Mesenchymal stem cell (in vitro differentiated cells and primary cell): ENCODE measurements at regions not wholly inside any gene's neighbourhood (a gene's known extent, or its start where the extent isn't known, plus 50 kb on each side); places are given as distances from the start of the nearest gene placed in this dataset.

ENCODE experiments used
- DNase-seq: peaks from one replicate; pipeline ENCODE4 v3.0.0-alpha.2; 2013
- H2AFZ ChIP-seq: one replicate; pipeline ENCODE4 v1.6.1; 2013; ENCODE audit warnings: low read depth, mild to moderate bottlenecking, control low read depth, inconsistent platforms, low read length, moderate library complexity
- H2AK5ac ChIP-seq: 2 replicates; pipeline ENCODE4 v1.6.1; 2013; ENCODE audit warnings: low read length, moderate library complexity, mild to moderate bottlenecking, inconsistent platforms; ENCODE audit not compliant: severe bottlenecking
- H2BK120ac ChIP-seq: one replicate; pipeline ENCODE4 v1.6.1; 2013; ENCODE audit warnings: low read depth, mild to moderate bottlenecking, inconsistent platforms, low read length, moderate library complexity
- H2BK12ac ChIP-seq, 2 experiments: one replicate each; pipeline ENCODE4 v1.6.1; 2013; ENCODE audit warnings: inconsistent platforms in 2 of 2, low read length in 2 of 2, mild to moderate bottlenecking in 2 of 2, moderate library complexity in 2 of 2, control low read depth in 1 of 2
- H2BK15ac ChIP-seq: one replicate; pipeline ENCODE4 v1.6.1; 2013; ENCODE audit warnings: mild to moderate bottlenecking, low read depth, inconsistent platforms; ENCODE audit not compliant: poor library complexity, severe bottlenecking
- H2BK5ac ChIP-seq: 2 replicates; pipeline ENCODE4 v1.6.1; 2013; ENCODE audit warnings: low read depth, mild to moderate bottlenecking, low read length, control low read depth, inconsistent platforms; ENCODE audit not compliant: poor library complexity, severe bottlenecking
- H3K14ac ChIP-seq, 2 experiments: one replicate each; pipeline ENCODE4 v1.6.1; 2013; ENCODE audit warnings: inconsistent platforms in 2 of 2, low read length in 2 of 2, control low read depth in 1 of 2, mild to moderate bottlenecking in 1 of 2, moderate library complexity in 1 of 2
- H3K18ac ChIP-seq, 2 experiments: one replicate each; pipeline ENCODE4 v1.6.1; 2013; ENCODE audit warnings: inconsistent platforms in 2 of 2, low read length in 2 of 2, control low read depth in 1 of 2, low read depth in 1 of 2, mild to moderate bottlenecking in 1 of 2
- H3K23ac ChIP-seq, 2 experiments: one replicate each; pipeline ENCODE4 v1.6.1; 2013; ENCODE audit warnings: inconsistent platforms in 2 of 2, low read length in 2 of 2, mild to moderate bottlenecking in 2 of 2, moderate library complexity in 2 of 2, control low read depth in 1 of 2
- H3K27ac ChIP-seq: 2 replicates; pipeline ENCODE4 v1.5.1; 2013; ENCODE audit warnings: mild to moderate bottlenecking, moderate library complexity, low read length, control low read depth, inconsistent platforms; ENCODE audit not compliant: poor library complexity, severe bottlenecking
- H3K27me3 ChIP-seq, 2 experiments: 2 replicates each; pipeline versions ENCODE4 v1.6.1 to v1.7.0; 2013; ENCODE audit warnings: low read length in 2 of 2, mild to moderate bottlenecking in 2 of 2, moderate library complexity in 2 of 2, control low read depth in 1 of 2, inconsistent platforms in 1 of 2; ENCODE audit not compliant: control insufficient read depth in 1 of 2, insufficient read depth in 1 of 2
- H3K36me3 ChIP-seq, 2 experiments: 2 replicates each; pipeline versions ENCODE4 v1.6.1 to v1.7.0; 2013; ENCODE audit warnings: low read length in 2 of 2, control low read depth in 1 of 2, inconsistent platforms in 1 of 2, low read depth in 1 of 2, mild to moderate bottlenecking in 1 of 2; ENCODE audit not compliant: insufficient read depth in 2 of 2, control insufficient read depth in 1 of 2
- H3K4ac ChIP-seq, 2 experiments: one replicate each; pipeline ENCODE4 v1.6.1; 2013; ENCODE audit warnings: inconsistent platforms in 2 of 2, low read length in 2 of 2, mild to moderate bottlenecking in 2 of 2, moderate library complexity in 2 of 2, control low read depth in 1 of 2, low read depth in 1 of 2
- H3K4me1 ChIP-seq: 2 replicates; pipeline ENCODE4 v1.6.1; 2013; ENCODE audit warnings: low read depth, low read length, control low read depth; ENCODE audit not compliant: control insufficient read depth, insufficient read depth
- H3K4me2 ChIP-seq: 2 replicates; pipeline ENCODE4 v1.6.1; 2013; ENCODE audit warnings: low read length, mild to moderate bottlenecking, inconsistent platforms; ENCODE audit not compliant: poor library complexity, severe bottlenecking
- H3K4me3 ChIP-seq, 2 experiments: 2 replicates each; pipeline versions ENCODE4 v1.5.1 to v1.7.0; 2013; ENCODE audit warnings: low read length in 2 of 2, mild to moderate bottlenecking in 2 of 2, control low read depth in 1 of 2, low read depth in 1 of 2; ENCODE audit not compliant: insufficient read depth in 1 of 2
- H3K79me1 ChIP-seq: replicated peaks from 2 replicates; pipeline ENCODE4 v1.6.1; 2013; ENCODE audit warnings: mild to moderate bottlenecking, control low read depth, low read length, inconsistent platforms; ENCODE audit not compliant: poor library complexity, severe bottlenecking
- H3K9ac ChIP-seq: 2 replicates; pipeline ENCODE4 v1.7.0; 2013; ENCODE audit warnings: mild to moderate bottlenecking, low read length, moderate library complexity
- H3K9me3 ChIP-seq: 2 replicates; pipeline ENCODE4 v1.7.0; 2013; ENCODE audit warnings: mild to moderate bottlenecking, low read length; ENCODE audit not compliant: control insufficient read depth
- H4K8ac ChIP-seq: one replicate; pipeline ENCODE4 v1.6.1; 2013; ENCODE audit warnings: inconsistent platforms, mild to moderate bottlenecking, low read length, moderate library complexity
- H4K91ac ChIP-seq: one replicate; pipeline ENCODE4 v1.6.1; 2013; ENCODE audit warnings: mild to moderate bottlenecking, low read length, inconsistent platforms
- whole genome bisulfite sequencing: methylation state at CpG from one replicate; pipeline ENCODE4 v1.1.7; 2013; ENCODE audit warnings: mixed read lengths; 5-methylcytosine and 5-hydroxymethylcytosine counted together

DNA sequence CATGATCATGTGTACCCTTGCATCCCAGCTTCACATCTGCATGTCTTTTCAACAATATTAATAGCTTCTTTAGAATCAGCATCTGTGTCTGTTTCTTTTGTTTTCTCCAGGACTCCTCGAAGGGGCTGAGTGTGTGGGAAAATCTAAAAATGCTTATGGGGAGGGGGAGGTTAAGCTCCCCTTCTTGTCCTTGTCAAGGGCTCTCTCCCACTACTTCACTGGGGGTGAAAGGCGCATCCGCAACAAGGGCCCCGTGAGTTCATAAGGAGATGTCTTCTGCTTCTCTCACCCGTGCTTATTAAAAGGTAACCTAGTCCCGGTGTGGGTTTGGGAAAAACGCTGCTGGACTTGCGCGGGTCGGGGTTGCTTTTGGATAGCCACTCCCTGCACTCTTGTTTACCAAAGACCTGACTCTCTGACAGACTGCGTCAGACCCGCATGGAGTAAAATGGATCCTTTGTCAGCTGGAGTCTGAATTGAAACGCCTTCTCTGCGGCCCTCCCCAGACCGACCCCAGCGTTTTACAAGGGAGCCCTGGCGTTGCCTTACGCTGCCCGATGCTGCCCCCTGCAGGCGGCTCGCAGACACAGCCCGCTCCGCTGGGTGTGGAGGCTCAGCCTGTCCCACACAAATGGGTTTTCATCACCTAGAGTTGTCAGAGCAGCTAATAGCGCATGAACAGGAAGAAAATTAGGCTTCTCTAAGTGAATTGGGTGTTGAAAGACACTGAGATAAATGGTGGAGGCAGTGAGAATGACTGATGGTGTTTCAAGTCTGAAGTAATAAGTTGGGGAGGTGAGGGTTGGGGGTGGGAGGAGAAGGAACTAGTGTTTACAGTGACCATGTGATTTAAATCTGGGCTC lies 53.8 kb downstream of the IER5 start:
- peak overlapping the region; percentile 25 to 67 for H2BK12ac ChIP-seq
- H2BK120ac ChIP-seq, result peak overlapping the region; percentile 64
- H3K9me3 ChIP-seq, result peaks cover 5% of the 10 kb centered on the region
- DNase-seq, result peak; percentile 82
- peak overlapping the region; percentile 14 to 61 for H3K4me3 ChIP-seq
- no peak overlapping the region for H4K91ac ChIP-seq
- H3K4me1 ChIP-seq, result peaks cover 22% of the 10 kb centered on the region
- H3K9ac ChIP-seq, result peak overlapping the region; percentile 90
- peak overlapping the region; percentile 61 for H3K4me2 ChIP-seq
- no peak overlapping the region for H2BK15ac ChIP-seq
- no peak overlapping the region for H3K27ac ChIP-seq
- peaks cover 0 to 11% of the 10 kb centered on the region in 2 experiments for H3K27me3 ChIP-seq
- no peak overlapping the region for H3K14ac ChIP-seq
- no peak overlapping the region for H3K23ac ChIP-seq
- no peaks in the 10 kb centered on the region for H3K79me1 ChIP-seq
- H2AFZ ChIP-seq, result peak overlapping the region; percentile 32
- H3K18ac ChIP-seq, result peak overlapping the region; percentile 64 to 86
- H4K8ac ChIP-seq, result peak overlapping the region; percentile 84
- H2AK5ac ChIP-seq, result peak overlapping the region; percentile 31
- 26% methylated on average over 24 of the region's 24 CpGs for WGBS
- H3K36me3 ChIP-seq, result no peaks in the 10 kb centered on the region
- no peak overlapping the region for H3K4ac ChIP-seq
- H2BK5ac ChIP-seq, result no peak overlapping the region

DNA sequence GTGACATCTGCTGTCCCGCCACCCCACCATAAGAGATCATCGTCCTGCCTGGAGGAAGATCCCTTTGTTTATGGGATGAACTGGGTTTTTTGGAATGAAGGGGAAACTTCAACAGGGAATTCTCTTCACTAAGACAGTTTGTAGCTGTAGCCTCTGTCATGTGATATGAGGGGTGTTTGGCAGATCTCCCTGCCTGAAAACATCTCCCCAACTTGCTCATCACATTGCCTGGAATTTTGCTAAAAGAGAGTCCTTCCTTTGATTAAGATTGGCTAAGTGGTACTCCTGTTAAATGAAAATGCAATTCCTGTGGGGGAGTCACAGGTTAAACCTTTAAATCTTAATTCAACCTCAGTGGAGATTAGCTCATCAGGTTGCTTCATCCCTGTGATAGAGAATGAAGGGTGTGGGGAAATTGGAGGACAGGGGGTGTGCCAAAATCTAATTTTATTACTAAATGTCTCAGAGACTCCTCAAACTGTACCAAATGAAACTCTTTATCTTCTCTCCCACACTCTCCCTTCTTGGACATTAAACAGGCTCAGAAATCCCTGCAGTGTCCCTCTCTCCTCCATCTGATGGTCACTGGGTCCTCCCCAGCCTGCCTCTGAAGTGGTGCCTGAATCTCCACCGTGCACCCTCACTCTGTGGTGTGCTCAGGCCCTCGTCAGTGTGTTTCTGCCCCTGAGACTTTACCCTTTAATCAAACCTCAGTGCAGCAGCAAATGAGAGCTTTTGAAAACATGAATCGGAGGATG lies 54.8 kb downstream of the IER5 start:
- Histone ChIP-seq H4K91ac (no peak overlapping the region), H3K9ac (peak overlapping the region; percentile 90), H3K4ac (no peak overlapping the region), H3K18ac (no peak overlapping the region), H3K23ac (no peak overlapping the region), H3K27ac (no peak overlapping the region), H2BK15ac (no peak overlapping the region), H3K4me3 (no peak overlapping the region), H3K9me3 (peaks cover 5% of the 10 kb centered on the region), H2AFZ (no peak overlapping the region), H3K27me3 (peaks cover 0 to 11% of the 10 kb centered on the region in 2 experiments), H2BK120ac (no peak overlapping the region), H4K8ac (no peak overlapping the region), H2BK5ac (no peak overlapping the region), H3K36me3 (no peaks in the 10 kb centered on the region), H3K4me1 (peaks cover 20% of the 10 kb centered on the region), H3K4me2 (no peak overlapping the region), H2AK5ac (no peak overlapping the region), H2BK12ac (no peak overlapping the region), H3K79me1 (no peaks in the 10 kb centered on the region), H3K14ac (no peak overlapping the region)
- no peak for DNase-seq
- 56% methylated on average over 4 of the region's 5 CpGs for WGBS

DNA sequence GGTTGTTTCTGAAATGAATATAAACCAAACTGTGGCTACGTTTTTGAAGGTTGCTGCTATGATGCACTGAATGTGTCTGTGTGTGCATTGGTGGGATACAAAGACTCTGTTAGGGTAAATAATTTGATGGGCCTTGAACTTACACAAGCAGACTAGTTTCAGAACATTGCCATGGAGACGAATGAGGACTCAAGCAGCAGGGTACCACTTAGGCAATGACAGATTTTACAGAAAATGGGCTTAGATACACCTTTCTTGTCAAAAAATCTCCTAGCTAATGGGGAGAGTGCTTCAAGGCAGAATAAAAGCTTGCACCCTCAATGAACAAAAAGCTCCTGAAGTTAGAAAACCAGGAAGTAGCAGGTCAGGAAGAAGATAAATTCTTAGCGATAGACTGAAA lies 55.7 kb downstream of the IER5 start:
- H2AK5ac ChIP-seq, result no peak overlapping the region
- no peak overlapping the region for H3K4me3 ChIP-seq
- H3K27ac ChIP-seq, result no peak overlapping the region
- no peak overlapping the region for H2BK5ac ChIP-seq
- no peak overlapping the region for H3K4ac ChIP-seq
- no peak overlapping the region for H2AFZ ChIP-seq
- H3K27me3 ChIP-seq, result peaks cover 0 to 11% of the 10 kb centered on the region in 2 experiments
- no peak overlapping the region for H3K18ac ChIP-seq
- H2BK15ac ChIP-seq, result no peak overlapping the region
- no peak overlapping the region for H2BK120ac ChIP-seq
- no peak overlapping the region for H4K91ac ChIP-seq
- no peak overlapping the region for H3K9ac ChIP-seq
- H3K4me2 ChIP-seq, result no peak overlapping the region
- peaks cover 5% of the 10 kb centered on the region for H3K9me3 ChIP-seq
- 90% methylated on average over 3 of the region's 3 CpGs for WGBS
- H3K14ac ChIP-seq, result no peak overlapping the region
- DNase-seq, result no peak
- H3K79me1 ChIP-seq, result no peaks in the 10 kb centered on the region
- peaks cover 18% of the 10 kb centered on the region for H3K4me1 ChIP-seq
- no peak overlapping the region for H4K8ac ChIP-seq
- H3K36me3 ChIP-seq, result no peaks in the 10 kb centered on the region
- H2BK12ac ChIP-seq, result no peak overlapping the region
- no peak overlapping the region for H3K23ac ChIP-seq

DNA sequence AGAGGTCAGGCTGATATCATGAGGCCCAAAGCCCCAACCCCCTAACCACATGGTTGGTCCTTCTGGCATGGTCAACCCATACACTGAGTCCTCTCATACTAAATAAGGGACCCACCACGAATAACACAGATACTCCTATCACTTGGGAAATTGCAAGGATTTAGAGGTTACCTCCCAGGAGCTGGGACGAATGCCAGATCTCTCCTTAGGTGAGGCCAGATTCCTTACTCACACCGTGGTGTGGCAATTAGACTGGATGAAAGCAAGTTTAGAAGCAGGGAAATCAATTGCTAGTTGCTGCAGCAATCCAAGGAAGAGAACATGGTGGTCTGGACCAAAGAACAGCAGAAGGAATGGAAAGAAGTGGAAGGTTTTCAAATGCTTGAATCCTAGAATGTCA lies 60.1 kb downstream of the IER5 start:
- H3K4me2 ChIP-seq, result no peak overlapping the region
- H3K4me3 ChIP-seq, result no peak overlapping the region
- no peak overlapping the region for H4K8ac ChIP-seq
- peaks cover 5% of the 10 kb centered on the region for H3K4me1 ChIP-seq
- H3K14ac ChIP-seq, result no peak overlapping the region
- no peak overlapping the region for H3K9ac ChIP-seq
- no peak overlapping the region for H2BK12ac ChIP-seq
- H3K4ac ChIP-seq, result no peak overlapping the region
- no peak overlapping the region for H4K91ac ChIP-seq
- H3K79me1 ChIP-seq, result no peaks in the 10 kb centered on the region
- H2AFZ ChIP-seq, result no peak overlapping the region
- no peak for DNase-seq
- no peak overlapping the region for H3K27ac ChIP-seq
- no peak overlapping the region for H2AK5ac ChIP-seq
- no peak overlapping the region for H2BK15ac ChIP-seq
- H2BK120ac ChIP-seq, result no peak overlapping the region
- H3K36me3 ChIP-seq, result no peaks in the 10 kb centered on the region
- no peak overlapping the region for H3K18ac ChIP-seq
- no peak overlapping the region for H2BK5ac ChIP-seq
- peaks cover 5% of the 10 kb centered on the region for H3K9me3 ChIP-seq
- H3K23ac ChIP-seq, result no peak overlapping the region
- 46% methylated on average over 3 of the region's 3 CpGs for WGBS
- peaks cover 0 to 8% of the 10 kb centered on the region in 2 experiments for H3K27me3 ChIP-seq
